GM21381 (cell line): ENCODE measurements at regions not wholly inside any gene's neighbourhood (a gene's known extent, or its start where the extent isn't known, plus 50 kb on each side); places are given as distances from the start of the nearest gene placed in this dataset.
A peak's percentile ranks its signal among the peaks of the same experiment; 100 is the strongest.

Source experiments
- ATAC-seq: cut with Tn5 transposase; IDR thresholded peaks from one replicate; pipeline ENCODE4 v1.9.1; 2021; ENCODE audit warnings: mild to moderate bottlenecking, moderate library complexity; ENCODE audit not compliant: unreplicated experiment

DNA sequence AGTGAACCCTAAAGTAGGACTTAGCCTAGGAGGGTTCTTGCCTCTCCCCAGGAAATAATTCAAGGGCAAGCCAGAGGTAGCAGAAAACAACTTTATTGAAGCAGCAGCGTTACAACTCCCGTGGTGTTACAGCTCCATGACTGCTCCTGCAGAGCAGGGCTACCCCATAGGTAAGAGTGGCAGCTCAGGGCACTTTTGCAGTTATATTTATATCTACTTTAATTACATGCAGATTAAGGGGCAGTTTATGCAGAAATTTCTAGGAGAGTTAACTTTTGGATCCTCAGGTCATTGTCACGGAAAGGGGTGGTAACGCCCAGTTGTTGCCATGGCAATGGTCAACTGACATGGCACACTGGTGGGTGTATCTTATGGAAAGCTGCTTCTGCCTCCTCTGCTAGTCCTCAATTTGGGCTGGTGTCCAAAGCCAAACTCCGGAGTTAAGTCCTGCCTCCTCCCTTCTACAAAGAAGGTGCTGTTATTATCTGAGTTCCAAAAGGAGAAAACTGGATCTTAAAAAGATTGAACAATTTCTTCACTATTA, 1413.0 kb downstream of the DSC3 start:
- no peak for ATAC-seq

GRCh38 chr18:29626094-29626493, 1416.4 kb downstream of the DSC3 start:
- ATAC-seq = no peak

DNA sequence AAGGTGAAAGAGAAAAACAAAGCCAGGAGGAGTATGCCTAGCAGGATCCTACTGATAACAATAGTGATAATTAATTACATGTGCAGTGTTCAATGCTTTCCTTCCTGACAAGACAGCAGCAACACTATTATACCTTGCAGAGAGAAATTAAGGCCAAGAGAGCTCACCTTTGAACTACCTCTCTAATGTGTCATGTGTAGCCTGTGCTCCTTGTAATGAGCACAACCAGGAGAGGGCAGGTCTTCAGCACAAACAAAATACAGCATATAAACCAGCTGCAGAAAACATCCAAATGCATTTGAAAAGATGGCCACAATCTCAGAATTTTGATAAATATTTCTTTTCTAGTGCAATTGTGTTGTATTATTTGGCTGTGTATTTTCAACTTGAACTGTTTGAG, 1425.7 kb downstream of the DSC3 start:
- ATAC-seq = no peak

DNA sequence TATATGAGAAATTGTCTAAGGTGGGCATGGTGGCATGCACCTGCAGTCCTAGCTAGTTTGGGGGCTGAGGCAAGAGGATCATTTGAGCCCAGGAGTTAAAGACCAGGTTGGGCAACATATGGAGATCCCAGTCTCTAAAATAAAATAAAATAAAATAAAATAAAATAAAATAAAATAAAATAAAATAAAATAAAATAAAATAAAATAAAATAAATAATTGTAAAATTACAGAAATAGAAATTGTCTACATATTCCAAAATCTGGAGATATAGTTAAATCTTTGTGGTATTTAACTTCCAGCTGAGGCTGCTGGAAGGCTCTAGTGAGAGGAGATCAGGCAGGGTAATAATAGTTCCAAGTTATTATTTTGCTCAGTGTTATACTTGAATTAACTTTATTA, 1432.1 kb upstream of the CDH2 start:
- no peak for ATAC-seq

GRCh38 chr18:29605365-29605764, 1428.4 kb upstream of the CDH2 start:
- ATAC-seq = no peak

DNA sequence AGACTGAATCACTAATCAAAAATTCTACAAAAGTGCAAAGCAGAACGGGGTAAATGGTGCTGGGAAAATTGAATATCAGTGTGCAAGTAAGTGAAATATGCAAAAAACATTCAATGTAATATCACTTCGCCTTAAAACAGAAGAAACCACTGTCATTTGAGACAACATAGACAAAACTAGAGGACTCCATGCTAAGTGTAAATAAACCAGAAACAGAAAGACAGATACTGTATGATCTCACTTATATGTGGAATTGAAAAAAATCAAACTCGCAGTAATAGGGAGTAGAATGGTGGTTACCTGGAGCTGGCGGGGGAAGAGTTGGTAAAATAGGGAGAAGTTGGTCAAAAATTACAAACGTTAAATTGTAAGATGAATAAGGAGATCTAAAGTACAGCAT, 1420.0 kb upstream of the CDH2 start:
- no peak for ATAC-seq

DNA sequence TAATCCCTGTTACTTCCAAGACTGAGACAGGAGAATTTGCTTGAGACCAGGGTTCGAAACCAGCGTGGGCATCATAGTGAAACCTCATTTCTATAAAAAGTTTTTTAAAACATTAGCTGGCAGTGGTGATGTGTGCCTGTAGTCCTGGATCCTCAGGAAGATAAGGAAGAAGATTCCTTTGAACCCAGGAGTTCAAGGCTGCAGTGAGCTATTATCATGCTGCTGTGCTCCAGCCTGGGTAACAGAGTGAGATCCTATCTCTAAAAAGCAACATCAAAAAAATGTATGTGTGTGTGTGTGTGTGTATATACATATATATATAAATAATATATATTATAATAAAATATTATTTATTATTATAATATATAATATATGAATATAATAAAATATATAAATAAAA, 1417.6 kb upstream of the CDH2 start:
- no peak for ATAC-seq

- no peak for ATAC-seq
Measured at GRCh38 chr18:29588446-29589100, 1411.6 kb upstream of the CDH2 start.

DNA sequence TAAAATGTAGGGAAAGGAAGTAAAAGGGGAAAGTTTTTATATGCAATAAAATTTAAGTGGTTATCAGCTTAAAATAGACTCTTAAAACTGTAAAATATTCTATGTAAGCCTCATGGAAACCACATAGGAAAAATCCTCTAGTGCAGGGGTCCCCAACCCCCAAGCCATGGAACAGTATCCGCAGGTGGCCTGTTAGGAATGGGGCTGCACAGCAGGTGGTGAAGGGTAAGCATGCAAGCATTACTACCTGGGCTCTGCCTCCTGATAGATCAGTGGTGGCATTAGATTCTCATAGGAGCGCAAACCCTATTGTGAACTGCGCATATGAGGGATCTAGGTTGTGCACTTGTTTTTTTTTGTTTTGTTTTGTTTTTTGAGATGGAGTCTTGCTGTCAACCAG, 1409.3 kb upstream of the CDH2 start:
- no peak for ATAC-seq

GRCh38 chr18:29560270-29560669, 1383.3 kb upstream of the CDH2 start:
- ATAC-seq = peak; percentile 60

DNA sequence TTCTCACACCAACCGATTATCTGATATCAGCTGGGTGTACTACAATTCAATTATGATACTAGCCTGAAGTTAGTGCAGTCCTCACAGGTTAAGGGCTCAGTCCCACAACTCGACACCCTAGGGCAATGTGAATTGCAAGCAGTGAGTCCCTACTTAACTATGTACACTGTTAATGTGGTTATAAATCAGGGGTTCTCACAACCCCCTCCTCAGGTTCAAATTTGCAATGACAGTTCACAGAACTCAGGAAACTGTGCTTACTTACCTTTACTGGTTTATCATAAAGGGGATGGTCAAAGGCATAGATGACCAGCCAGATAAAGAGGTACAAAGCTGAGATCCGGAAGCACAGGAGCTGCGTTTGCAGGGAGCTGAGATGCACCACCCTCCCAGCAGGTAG, 1379.1 kb upstream of the CDH2 start:
- no peak for ATAC-seq

GRCh38 chr18:29549759-29550158, 1372.8 kb upstream of the CDH2 start:
- no peak for ATAC-seq

GRCh38 chr18:29547626-29548025, 1370.7 kb upstream of the CDH2 start:
- no peak for ATAC-seq

DNA sequence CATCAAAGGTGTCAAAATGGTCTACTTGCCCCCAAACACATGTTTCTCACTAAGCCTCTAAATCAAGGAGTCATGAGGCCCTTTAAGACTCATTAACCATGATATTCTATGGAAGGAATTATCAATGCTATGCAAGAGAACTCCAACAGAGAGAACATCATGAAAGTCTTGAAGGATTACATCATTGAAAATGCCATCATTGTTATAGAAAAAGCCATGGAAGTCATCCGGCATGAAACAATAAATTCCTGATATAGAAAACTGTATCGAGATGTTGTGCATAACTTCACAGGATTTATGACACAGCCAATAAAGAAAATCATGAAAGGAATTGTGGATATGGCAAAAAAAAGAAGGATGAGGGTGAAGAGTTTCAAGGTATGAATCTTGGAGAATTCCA, 1363.6 kb upstream of the CDH2 start:
- ATAC-seq = no peak

DNA sequence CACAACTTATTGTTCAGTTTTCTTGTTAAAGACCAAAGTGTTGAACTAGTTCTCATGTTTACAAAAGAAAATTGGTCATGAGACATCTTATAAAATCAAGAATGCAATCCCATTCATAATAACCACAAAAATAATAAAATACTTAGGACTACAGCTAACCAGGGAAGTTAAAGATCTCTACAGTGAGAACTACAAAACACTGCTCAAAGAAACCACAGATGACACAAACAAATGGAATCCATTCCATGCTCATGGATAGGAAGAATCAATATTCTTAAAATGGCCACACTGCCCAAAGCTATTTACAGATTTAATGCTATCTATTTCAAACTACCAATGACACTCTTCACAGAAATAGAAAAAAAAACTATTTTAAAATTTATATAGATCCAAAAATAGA, 1354.8 kb upstream of the CDH2 start:
- no peak for ATAC-seq

DNA sequence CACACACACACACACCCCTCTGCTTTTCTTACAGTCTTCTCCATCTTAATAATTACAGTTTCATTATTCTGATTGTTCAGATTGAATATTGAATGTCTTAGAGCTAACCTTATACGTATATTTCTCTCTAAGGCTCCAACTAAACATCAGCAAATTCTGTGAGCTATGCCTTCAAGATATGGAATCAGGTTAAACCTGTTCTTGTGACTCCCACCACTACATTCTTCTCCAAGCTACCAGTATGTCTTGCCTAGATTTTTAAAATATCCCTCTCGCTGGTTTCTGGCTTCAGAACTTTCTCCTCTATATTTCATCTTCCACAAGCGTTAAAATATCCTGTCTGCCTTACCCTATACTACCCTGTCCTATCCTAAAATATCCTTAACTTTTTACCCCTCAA, 1346.4 kb upstream of the CDH2 start:
- no peak for ATAC-seq

GRCh38 chr18:29512761-29513160, 1335.8 kb upstream of the CDH2 start:
- no peak for ATAC-seq

DNA sequence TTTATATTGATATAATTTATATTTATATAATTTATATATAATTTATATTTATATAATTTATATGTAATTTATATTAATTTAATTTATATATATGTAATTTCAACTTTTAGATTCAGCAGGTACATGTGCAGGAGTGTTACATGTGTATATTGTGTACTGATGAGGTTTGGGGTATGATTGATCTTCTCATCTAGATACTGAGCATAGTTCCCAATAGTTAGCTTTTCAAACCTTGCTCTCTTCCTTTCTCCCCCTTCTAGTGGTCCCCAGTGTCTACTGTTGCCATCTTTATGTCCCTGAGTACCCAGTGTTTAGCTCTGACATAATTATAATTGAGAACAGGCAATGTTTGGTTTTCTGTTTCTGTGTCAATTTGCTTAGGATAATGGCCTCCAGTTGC, 1335.3 kb upstream of the CDH2 start:
- ATAC-seq = no peak

DNA sequence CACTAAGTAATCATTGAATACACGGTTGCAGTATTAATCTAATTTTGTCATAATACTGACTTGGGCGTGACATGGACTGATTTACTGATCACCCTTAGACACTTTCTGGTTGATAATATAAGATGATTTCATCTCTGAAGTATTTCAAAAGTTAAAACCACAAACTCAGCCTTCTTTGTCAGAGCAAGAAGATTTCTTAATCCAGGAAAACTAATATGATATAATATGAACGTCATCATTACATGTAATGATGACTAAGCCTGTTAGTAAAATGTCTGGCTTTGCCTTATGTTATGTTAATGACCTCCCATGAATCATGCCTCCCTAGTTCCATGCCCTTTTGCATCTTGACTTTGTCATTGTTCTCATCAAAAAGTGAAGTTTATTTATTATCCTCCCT, 1325.0 kb upstream of the CDH2 start:
- ATAC-seq = no peak

DNA sequence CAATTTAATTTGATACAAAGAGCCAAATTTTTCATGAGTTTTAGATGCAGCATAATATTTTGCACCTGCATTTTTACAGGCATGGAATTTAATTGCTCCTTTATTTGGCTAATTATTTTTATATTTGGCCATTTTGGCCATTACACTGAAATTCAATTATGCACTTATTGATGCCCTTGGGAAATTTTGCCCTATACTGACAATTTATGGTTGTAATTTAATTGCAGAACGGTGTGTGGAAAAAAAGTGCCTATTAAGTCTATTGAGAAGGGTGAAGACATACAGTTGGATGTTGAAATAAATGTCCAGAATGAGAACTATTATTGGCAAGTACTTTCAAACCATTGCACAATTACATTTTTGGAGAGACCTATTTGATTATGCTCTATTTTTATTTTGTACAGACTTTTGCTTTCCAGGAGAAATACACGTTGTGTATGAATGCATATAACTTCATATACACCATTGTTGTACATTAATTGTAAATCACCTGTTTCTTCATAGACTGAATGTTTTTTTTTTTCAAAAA, 1319.3 kb upstream of the CDH2 start:
- ATAC-seq = no peak

DNA sequence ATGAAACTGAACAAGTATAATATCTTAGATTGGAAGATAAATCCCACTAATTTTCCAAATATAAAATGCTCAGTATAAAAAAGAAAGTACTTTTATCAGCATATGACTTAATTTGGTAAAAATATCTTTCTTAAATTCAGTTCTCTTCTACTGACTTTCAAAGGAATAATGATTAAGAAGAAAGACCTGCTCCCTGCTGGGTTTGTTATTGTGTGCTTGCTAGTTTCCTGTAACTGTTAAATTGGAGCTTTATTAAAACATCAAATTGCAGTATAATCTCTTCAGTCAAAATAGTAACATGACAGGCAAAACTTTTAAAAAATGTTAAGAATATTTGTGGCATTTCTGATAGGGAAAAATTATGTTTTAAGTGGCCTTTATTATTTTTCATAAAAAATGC, 1317.4 kb upstream of the CDH2 start:
- ATAC-seq = no peak

DNA sequence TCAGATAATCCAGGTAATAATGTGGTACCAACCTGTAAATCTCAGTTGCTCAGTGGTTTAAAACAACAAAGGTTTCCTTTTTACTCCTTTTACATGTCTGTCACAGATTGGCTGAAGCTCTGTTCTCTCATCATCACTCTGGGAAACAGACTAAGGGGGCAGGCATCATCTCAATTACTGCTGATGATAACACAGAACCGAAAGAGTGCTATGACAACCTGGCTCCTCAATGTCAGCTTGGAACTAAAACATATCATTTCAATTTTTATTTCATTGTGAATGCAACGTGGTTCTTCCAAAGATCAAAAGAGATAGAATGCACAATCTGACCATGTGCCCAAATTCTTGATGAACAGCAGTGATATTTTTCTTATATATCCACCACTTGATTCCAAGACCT, 1315.0 kb upstream of the CDH2 start:
- ATAC-seq = no peak

- no peak for ATAC-seq
Measured at GRCh38 chr18:29488617-29489016, 1311.7 kb upstream of the CDH2 start.
